ENCODE measurements at regions not wholly inside any gene's neighbourhood (a gene's known extent, or its start where the extent isn't known, plus 50 kb on each side); places are given as distances from the start of the nearest gene placed in this dataset.

GRCh38 chr4:61143461-61143860 lies 56.7 kb upstream of the ADGRL3 start:
- no peaks in the 10 kb centered on the region for H3K4me1 ChIP-seq (ENCODE audit: control insufficient read depth in 2 of 2, insufficient read depth in 2 of 2, low read length in 2 of 2)
- H3K9ac ChIP-seq (ENCODE audit: low read depth in 1 of 2, low read length in 2 of 2) = no peak overlapping the region
- no peak overlapping the region for H3K27ac ChIP-seq (ENCODE audit: low read depth in 2 of 2, low read length in 2 of 2)
- no peaks in the 10 kb centered on the region for H3K9me3 ChIP-seq (ENCODE audit: control insufficient read depth in 2 of 2, low read length in 2 of 2)
- no peaks in the 10 kb centered on the region for H3K36me3 ChIP-seq (ENCODE audit: control insufficient read depth in 2 of 2, insufficient read depth in 2 of 2, low read length in 2 of 2)
- no peak overlapping the region for H3K4me3 ChIP-seq (ENCODE audit: low read length in 2 of 2)
- H3K27me3 ChIP-seq (ENCODE audit: control insufficient read depth in 2 of 2, insufficient read depth in 2 of 2, low read length in 2 of 2) = no peaks in the 10 kb centered on the region

DNA sequence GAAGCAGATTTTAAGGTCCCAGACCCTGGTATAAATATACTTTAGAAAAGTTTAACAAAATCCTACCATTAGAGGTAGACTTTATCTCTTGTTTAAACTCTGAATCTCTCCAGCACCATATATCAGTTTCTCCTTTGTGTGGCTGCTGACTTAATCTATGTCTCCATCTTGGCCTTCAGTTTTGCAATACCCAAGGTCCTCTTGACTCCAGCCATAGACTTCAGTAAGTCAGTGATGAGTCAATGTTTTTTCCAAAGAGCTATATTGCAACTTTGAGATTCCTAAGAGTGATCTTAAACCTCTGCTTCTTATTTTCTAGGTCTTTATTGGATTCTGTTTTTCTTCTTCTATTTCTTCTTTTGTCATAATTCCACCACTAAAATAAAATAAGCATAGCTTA lies 50.8 kb upstream of the ADGRL3 start:
- Histone ChIP-seq H3K4me3 (ENCODE audit: low read length in 2 of 2) (no peak overlapping the region), H3K36me3 (ENCODE audit: control insufficient read depth in 2 of 2, insufficient read depth in 2 of 2, low read length in 2 of 2) (no peaks in the 10 kb centered on the region), H3K27ac (ENCODE audit: low read depth in 2 of 2, low read length in 2 of 2) (no peak overlapping the region), H3K27me3 (ENCODE audit: control insufficient read depth in 2 of 2, insufficient read depth in 2 of 2, low read length in 2 of 2) (no peaks in the 10 kb centered on the region), H3K9ac (ENCODE audit: low read depth in 1 of 2, low read length in 2 of 2) (no peak overlapping the region), H3K9me3 (ENCODE audit: control insufficient read depth in 2 of 2, low read length in 2 of 2) (no peaks in the 10 kb centered on the region), H3K4me1 (ENCODE audit: control insufficient read depth in 2 of 2, insufficient read depth in 2 of 2, low read length in 2 of 2) (no peaks in the 10 kb centered on the region)

All from mucosa of rectum (tissue), 2 donors.